GM19452 (cell line): ENCODE measurements at regions not wholly inside any gene's neighbourhood (a gene's known extent, or its start where the extent isn't known, plus 50 kb on each side); places are given as distances from the start of the nearest gene placed in this dataset.

Source experiments
- ATAC-seq: cut with Tn5 transposase; IDR thresholded peaks from one replicate; pipeline ENCODE4 v1.9.1; 2021; ENCODE audit not compliant: unreplicated experiment

- no peak for ATAC-seq
These were observed 132.2 kb downstream of the FOXL1 start for GRCh38 chr16:86710602-86710950.

GRCh38 chr16:86712158-86713009 lies 134.0 kb downstream of the FOXL1 start:
- no peak for ATAC-seq

DNA sequence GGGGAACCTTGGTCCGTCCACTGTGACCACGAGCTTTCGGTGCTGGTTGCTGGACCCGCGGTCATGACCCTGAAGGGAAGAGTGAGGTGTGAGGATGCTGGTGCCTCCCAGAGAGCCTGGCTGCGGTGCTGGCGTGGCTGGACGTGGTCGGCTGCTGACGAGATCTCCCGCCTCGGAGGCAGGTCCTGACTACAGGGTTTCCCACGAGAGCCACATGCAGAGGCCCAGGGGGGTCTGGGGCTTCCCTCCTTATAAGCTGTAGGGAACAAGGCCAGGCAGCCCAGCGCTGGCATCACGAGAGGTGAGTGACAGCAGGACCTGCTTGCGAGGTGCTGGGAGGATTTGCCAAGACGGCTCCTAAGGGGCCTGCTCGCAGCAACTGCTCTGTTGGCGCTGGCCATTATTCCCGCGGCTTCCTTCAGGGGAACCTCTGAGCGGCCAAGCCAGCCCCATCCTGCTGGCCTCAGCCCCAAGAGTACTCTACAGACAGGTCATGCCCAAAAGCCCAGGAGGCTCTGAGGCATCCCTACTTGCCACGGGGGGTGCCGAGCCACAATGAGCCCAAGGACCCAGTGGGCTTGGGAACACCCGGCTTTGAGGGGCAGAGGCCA lies 134.8 kb downstream of the FOXL1 start:
- no peak for ATAC-seq

DNA sequence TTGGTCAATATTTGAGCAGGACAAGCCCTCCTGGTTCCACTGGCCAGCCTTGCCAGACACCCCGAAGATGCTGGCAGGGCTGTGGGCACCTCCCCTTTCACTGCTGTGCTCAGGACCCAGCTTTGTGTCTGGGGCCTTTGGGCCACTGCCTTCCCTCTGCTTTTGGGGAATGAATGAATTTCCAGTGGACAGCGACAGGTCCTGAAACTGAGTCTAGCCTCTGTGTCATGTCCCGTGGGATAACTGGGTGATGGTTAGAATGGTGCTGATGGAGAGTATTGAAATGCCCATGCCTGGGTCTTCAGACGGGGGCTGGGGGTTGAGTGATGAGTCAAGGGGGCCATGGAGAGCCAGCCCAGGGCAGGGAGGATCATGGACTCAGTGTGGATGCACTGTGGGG lies 135.8 kb downstream of the FOXL1 start:
- ATAC-seq, result no peak

DNA sequence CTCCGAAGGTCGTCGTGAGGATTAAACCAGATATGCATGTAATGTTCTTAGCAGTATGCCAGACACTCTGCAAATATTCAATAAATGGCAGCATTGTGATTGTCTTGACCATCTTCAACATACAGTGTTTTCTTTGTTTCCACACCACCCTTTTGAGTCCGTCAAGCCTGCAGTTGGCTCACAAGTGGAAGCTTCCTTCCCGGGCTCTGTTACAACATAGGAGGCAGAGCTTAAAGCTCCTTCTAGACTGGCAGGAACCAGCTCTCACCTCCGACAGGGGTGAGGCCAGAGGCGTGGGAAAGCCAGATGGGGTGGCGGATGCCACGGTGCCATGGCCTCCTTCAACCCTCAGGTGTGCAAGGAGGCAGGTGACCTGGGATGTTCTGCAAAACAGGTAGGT lies 138.3 kb downstream of the FOXL1 start:
- no peak for ATAC-seq

GRCh38 chr16:86718118-86718517 lies 139.8 kb downstream of the FOXL1 start:
- no peak for ATAC-seq

DNA sequence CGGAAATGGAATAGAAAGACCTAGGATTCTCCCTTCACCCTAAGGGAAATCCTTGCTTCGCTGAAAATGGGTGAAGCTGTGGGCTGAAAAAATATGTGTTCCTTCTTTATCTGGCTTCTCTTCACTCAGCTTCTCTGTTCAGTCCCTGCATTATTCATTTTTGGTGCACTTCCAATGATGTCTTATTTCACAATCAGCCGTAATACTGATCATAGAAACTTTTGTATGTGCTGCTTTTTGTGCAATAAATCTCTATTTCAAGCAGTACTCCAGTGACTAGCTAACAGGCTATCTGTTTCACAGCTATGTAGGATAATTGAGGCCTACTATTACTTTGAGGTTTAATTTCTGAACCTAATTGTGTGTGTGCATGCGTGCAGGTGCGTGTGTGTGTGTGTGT lies 144.6 kb downstream of the FOXL1 start:
- ATAC-seq, result no peak

DNA sequence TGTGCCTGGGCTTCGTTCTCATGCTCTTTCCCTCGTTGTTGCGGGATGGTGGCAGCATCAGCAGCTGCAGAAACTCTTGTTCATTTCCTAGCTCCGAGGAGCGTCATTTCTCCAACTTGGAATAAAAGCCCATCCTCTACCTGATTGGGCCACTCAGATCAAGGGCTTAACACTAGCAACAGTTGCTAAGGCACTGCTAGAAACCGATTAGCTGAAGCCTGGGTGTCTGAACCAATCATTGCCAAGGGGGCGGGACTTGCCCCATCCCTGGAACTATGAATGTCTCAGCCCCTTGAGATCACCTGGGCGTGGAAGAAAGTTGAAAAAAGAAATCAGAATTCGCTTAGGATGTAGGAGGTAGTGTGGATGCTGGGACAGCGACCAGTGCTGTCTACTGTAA lies 145.3 kb downstream of the FOXL1 start:
- no peak for ATAC-seq

DNA sequence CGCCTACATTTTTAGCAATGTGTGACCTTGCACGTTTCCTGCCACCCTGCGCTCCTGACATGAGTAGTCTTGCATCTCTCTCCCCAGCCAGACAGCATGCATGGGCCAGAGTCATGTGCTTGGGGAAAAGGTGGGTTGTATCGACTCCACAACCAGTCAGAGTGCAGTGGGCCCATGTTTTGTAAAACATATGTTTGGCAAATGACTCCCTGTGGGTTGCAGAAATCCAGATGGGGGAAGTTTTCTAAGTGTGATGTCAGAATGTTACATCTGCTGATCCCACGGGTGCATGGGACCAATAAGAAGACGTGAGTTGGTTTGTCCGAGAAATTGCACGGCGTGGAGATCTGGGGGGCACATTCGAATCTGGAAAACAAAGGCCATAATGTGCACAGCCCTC lies 147.1 kb downstream of the FOXL1 start:
- no peak for ATAC-seq

DNA sequence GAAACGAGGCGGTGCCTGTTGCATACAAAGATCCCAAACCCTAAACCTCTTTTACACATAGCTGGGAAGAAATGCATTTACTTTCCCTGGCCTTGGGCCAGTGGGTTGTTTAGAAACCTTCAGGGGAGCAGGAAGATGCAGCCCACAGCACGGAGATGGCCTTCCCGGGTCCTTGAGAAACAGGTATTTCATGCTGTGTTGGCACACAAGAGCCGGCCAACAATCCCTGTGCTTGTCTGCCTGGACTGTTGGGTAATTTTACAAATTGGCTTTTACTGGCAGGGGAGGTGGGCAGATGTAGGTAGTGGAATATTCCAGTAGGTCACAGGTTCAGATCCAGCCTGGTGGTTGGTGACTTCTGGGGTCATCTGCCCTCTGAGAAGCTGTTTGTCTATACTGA lies 148.0 kb downstream of the FOXL1 start:
- ATAC-seq, result no peak

DNA sequence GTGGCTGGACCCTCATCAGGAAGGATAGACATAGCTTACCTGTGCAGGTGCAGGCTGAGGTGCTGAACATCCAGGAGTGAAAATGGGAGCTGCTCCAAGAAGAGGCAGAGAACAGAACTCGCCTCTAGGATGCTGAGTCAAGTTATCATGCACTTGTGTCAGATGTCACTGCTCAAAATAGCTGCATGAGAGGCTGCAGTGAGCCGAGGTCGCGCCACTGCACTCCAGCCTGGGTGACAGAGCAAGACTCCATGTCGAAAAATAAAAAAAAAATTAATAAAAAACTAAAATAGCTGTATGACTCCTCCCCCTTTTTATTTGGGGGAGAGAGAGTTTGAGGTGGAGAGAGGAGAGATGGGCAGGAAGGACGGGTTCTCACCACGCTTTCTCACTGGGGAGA lies 148.8 kb downstream of the FOXL1 start:
- ATAC-seq, result no peak

- no peak for ATAC-seq
These were observed 149.3 kb downstream of the FOXL1 start for GRCh38 chr16:86727632-86728031.

- ATAC-seq, result no peak
These were observed 151.3 kb downstream of the FOXL1 start for GRCh38 chr16:86729686-86730085.

GRCh38 chr16:86730086-86730485 lies 151.7 kb downstream of the FOXL1 start:
- ATAC-seq, result no peak

DNA sequence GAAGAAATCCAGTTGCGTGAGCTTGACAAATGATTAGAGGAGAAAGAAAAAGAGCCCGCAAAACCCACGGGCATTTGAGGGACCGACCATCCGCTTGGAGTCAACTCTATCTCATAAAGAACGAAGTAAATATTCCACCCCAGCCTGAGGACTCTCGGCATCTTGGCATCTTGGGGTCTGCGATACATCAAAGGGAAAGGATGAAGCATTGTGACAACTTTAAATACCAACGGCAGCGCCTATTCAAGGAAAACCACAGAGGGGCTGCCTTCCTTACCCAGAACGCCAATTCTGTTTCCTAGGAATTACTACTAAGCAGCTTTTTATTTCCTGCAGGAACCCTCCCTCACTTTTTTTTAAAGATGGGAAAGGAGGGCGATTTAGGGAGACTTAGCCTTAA lies 152.2 kb downstream of the FOXL1 start:
- ATAC-seq, result no peak

GRCh38 chr16:86732621-86733295 lies 154.4 kb downstream of the FOXL1 start:
- ATAC-seq, result no peak

GRCh38 chr16:86733546-86734254 lies 155.4 kb downstream of the FOXL1 start:
- no peak for ATAC-seq

- no peak for ATAC-seq
These were observed 156.5 kb downstream of the FOXL1 start for GRCh38 chr16:86734543-86735460.

DNA sequence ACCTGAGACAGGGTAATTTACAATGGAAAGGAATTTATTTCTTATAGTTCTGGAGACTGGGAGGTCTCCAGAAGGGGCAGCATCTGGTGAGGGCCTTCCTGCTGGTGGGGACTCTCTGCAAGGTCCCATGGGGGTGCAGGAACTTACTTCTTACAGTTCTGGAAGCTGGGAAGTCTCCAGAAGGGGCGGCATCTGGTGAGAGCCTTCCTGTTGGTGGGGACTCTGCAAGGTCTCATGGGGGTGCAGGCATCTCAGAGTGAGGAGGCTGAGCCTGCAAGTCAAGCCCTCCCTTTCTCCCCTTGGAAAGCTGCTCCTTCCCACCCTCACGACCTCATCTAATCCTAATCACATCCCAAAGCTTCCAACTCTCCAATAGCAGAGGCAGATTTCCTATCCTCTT lies 157.4 kb downstream of the FOXL1 start:
- no peak for ATAC-seq

- ATAC-seq, result no peak
These were observed 158.2 kb downstream of the FOXL1 start for GRCh38 chr16:86736502-86736901.

DNA sequence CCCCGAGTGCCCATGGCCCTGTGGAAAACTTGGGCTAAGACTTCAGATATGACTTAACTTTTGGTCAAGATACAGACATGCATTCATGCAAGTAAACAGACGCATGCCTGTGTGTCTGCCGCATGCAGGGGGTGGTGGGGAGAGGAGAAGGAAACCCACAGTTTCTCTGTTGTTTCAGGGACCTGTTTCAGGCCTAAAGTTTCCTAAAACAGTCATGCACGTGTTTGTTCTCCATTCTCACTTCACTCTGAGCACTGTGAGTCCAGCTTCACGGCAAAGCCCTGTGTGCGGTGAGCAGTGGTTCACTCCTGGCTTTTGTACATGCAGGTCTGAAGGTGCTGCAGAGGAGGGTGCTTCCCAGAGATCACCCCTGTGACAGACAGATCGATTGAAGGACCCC lies 158.7 kb downstream of the FOXL1 start:
- no peak for ATAC-seq
